MM.1S (cell line): ENCODE measurements at regions not wholly inside any gene's neighbourhood (a gene's known extent, or its start where the extent isn't known, plus 50 kb on each side); places are given as distances from the start of the nearest gene placed in this dataset.

Experiments used
- DNase-seq: peaks from one replicate; pipeline ENCODE4 v3.0.0-alpha.2; 2015
- H2AFZ ChIP-seq: fragments of 300-600 bp; sonication (generic); 2 replicates; pipeline ENCODE4 v1.6.0; 2016; ENCODE audit warnings: antibody characterized with exemption, low read length
- H3F3A ChIP-seq: fragments of 300-600 bp; sonication (generic); 2 replicates; pipeline ENCODE4 v1.6.1; 2016; ENCODE audit warnings: mild to moderate bottlenecking, antibody characterized with exemption, low read length, moderate library complexity, mixed read lengths; ENCODE audit not compliant: insufficient read depth
- H3K27ac ChIP-seq: fragments of 300-600 bp; sonication (generic); 2 replicates; pipeline ENCODE4 v1.5.1; 2016; ENCODE audit warnings: mild to moderate bottlenecking, low read length
- H3K27me3 ChIP-seq: fragments of 300-600 bp; sonication (generic); replicated peaks from 2 replicates; pipeline ENCODE4 v1.6.0; 2016; ENCODE audit warnings: low read length; ENCODE audit not compliant: insufficient read depth
- H3K36me3 ChIP-seq: fragments of 300-600 bp; sonication (generic); replicated peaks from 2 replicates; pipeline ENCODE4 v1.6.1; 2016; ENCODE audit warnings: mild to moderate bottlenecking, low read length, mixed read lengths; ENCODE audit not compliant: insufficient read depth
- H3K4me1 ChIP-seq: fragments of 300-600 bp; sonication (generic); 2 replicates; pipeline ENCODE4 v1.6.1; 2016; ENCODE audit warnings: low read length, mixed read lengths
- H3K4me2 ChIP-seq: fragments of 300-600 bp; sonication (generic); 2 replicates; pipeline ENCODE4 v1.6.0; 2016; ENCODE audit warnings: low read depth, low read length
- H3K4me3 ChIP-seq: fragments of 300-600 bp; sonication (generic); 2 replicates; pipeline ENCODE4 v1.5.1; 2016; ENCODE audit warnings: low read length, mixed read lengths
- H3K79me2 ChIP-seq: fragments of 300-600 bp; sonication (generic); 2 replicates; pipeline ENCODE4 v1.6.1; 2016; ENCODE audit warnings: mixed run types, low read length, mixed read lengths
- H3K9ac ChIP-seq: fragments of 300-600 bp; sonication (generic); 2 replicates; pipeline ENCODE4 v1.6.1; 2016; ENCODE audit warnings: low read length, mixed read lengths
- H3K9me2 ChIP-seq: fragments of 300-600 bp; sonication (generic); replicated peaks from 2 replicates; pipeline ENCODE4 v1.6.1; 2016; ENCODE audit warnings: mild to moderate bottlenecking, low read length, mixed read lengths; ENCODE audit not compliant: insufficient read depth
- H3K9me3 ChIP-seq: fragments of 300-600 bp; sonication (generic); replicated peaks from 2 replicates; pipeline ENCODE4 v1.6.1; 2016; ENCODE audit warnings: mild to moderate bottlenecking, low read length, mixed read lengths; ENCODE audit not compliant: insufficient read depth
- H4K20me1 ChIP-seq: fragments of 300-600 bp; sonication (generic); 2 replicates; pipeline ENCODE4 v1.6.1; 2016; ENCODE audit warnings: mild to moderate bottlenecking, low read length, moderate library complexity, mixed read lengths; ENCODE audit not compliant: insufficient read depth
- EZH2 ChIP-seq: fragments of 300-600 bp; sonication (generic); optimal IDR thresholded peaks from 2 replicates; pipeline ENCODE3; 2017; ENCODE audit warnings: low read depth, mild to moderate bottlenecking, antibody characterized with exemption, low read length, mixed read lengths
- EZH2phosphoT487 ChIP-seq: fragments of 300-600 bp; sonication (generic); IDR thresholded peaks from 2 replicates; pipeline ENCODE4 v1.6.1; 2018; ENCODE audit warnings: antibody characterized with exemption, low read length
- TF ChIP-seq, protein P1 (sequence below): fragments of 300-600 bp; sonication (generic); IDR thresholded peaks from 2 replicates; pipeline ENCODE4 v1.5.1; 2016; ENCODE audit warnings: antibody characterized with exemption, low read length, mixed read lengths

DNA sequence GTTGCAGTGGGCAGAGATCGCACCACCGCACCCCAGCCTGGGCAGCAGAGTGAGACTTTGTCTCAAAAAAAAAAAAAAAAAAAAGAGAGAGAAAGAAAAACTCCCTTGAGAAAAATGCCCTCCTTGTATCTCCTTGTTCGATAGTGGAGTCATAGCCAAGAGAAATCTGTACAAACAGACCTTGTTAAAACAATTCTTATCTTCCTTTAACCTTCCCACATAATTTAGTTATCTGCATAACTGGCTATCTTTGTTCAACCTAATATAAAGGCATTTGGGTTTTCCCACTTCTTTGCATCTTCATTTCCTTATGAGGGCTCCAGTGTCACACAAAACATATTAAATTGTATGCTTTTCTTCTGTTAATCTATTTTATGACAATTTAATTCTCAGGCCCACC, 65.1 kb upstream of the ATP11B start:
- Histone ChIP-seq H2AFZ (no peak overlapping the region), H3K9me3 (no peaks in the 10 kb centered on the region), H3K9me2 (no peaks in the 10 kb centered on the region), H3K4me1 (peaks cover 16% of the 10 kb centered on the region), H3K27ac (no peak overlapping the region), H3K9ac (no peak overlapping the region), H3K4me3 (no peak overlapping the region), H4K20me1 (no peaks in the 10 kb centered on the region), H3K4me2 (no peak overlapping the region), H3K79me2 (no peaks in the 10 kb centered on the region), H3F3A (peaks cover 19% of the 10 kb centered on the region), H3K36me3 (no peaks in the 10 kb centered on the region), H3K27me3 (no peaks in the 10 kb centered on the region)
- no peak for DNase-seq
- TF ChIP-seq, protein P1, sequence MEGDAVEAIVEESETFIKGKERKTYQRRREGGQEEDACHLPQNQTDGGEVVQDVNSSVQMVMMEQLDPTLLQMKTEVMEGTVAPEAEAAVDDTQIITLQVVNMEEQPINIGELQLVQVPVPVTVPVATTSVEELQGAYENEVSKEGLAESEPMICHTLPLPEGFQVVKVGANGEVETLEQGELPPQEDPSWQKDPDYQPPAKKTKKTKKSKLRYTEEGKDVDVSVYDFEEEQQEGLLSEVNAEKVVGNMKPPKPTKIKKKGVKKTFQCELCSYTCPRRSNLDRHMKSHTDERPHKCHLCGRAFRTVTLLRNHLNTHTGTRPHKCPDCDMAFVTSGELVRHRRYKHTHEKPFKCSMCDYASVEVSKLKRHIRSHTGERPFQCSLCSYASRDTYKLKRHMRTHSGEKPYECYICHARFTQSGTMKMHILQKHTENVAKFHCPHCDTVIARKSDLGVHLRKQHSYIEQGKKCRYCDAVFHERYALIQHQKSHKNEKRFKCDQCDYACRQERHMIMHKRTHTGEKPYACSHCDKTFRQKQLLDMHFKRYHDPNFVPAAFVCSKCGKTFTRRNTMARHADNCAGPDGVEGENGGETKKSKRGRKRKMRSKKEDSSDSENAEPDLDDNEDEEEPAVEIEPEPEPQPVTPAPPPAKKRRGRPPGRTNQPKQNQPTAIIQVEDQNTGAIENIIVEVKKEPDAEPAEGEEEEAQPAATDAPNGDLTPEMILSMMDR: no peak
- TF ChIP-seq EZH2phosphoT487 (no peak), EZH2 (no peak)

DNA sequence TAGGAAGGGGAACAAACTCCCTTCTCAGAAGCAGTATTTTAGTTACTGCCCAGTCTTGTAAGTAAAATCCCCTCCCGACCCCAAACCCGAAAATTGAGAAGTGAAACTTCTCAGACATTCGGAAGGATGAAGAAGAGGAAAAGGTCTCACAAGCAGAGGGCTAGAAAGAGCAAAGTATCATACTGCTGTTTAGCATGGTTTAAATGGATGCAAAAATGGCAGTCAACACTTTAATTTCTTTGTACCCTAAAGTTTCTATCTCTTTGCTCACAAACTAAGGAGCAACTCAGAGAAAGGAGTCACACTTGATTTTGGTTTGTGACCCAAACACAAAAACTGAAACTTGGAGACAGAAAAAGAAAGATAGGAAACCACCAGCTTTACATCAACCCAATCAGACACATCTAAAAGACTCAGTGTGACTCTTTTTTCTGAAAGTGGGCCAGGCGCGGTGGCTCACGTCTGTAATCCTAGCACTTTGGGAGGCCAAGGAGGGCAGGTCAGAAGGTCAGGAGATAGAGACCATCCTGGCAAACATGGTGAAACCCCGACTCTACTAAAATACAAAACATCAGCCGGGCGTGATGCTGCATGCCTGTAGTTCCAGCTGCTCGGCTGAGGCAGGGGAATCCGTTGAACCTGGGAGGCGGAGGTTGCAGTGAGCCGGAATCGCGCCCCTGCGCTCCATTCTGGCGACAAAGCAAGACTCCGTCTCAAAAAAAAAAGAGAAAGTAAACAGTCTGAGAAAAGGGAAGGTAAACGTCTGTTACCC, 63.2 kb upstream of the ATP11B start:
- Histone ChIP-seq H3K79me2 (no peaks in the 10 kb centered on the region), H3K36me3 (no peaks in the 10 kb centered on the region), H3K4me1 (peaks cover 16% of the 10 kb centered on the region), H3K4me3 (peak overlapping the region; percentile 61), H3K27ac (peak overlapping the region; percentile 53; the same call in 1 of the 2 replicates), H3F3A (peaks cover 19% of the 10 kb centered on the region), H3K9me3 (no peaks in the 10 kb centered on the region), H3K9me2 (no peaks in the 10 kb centered on the region), H3K27me3 (no peaks in the 10 kb centered on the region), H3K9ac (peak overlapping the region; percentile 22; the same call in 1 of the 2 replicates), H3K4me2 (peak overlapping the region; percentile 86), H2AFZ (peak overlapping the region; percentile 59), H4K20me1 (no peaks in the 10 kb centered on the region)
- DNase-seq: peak; percentile 79
- no peak for TF ChIP-seq EZH2
- no peak for TF ChIP-seq EZH2phosphoT487

DNA sequence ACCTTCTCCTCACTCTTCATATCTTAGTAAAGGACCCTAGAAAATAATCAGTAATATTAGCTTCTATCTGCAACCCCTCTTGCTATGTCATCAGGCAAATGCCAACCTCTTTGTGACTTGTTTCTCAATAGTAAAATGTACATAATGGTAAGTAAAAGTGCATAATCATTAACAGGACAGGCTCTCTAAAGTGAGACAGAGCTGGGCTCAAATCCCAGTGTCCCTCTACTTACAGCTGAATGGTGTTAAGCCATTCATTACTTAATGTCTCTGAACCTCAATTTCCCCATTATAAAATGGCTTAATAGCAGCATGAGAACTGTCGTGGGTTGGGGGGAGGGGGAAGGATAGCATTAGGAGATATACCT, 62.6 kb upstream of the ATP11B start:
- Histone ChIP-seq H3K9me3 (no peaks in the 10 kb centered on the region), H3F3A (peaks cover 19% of the 10 kb centered on the region), H4K20me1 (no peaks in the 10 kb centered on the region), H3K36me3 (no peaks in the 10 kb centered on the region), H3K27me3 (no peaks in the 10 kb centered on the region), H3K4me2 (peak overlapping the region; percentile 86), H3K4me1 (peaks cover 16% of the 10 kb centered on the region), H3K79me2 (no peaks in the 10 kb centered on the region), H3K9me2 (no peaks in the 10 kb centered on the region), H3K9ac (peak overlapping the region; percentile 22; the same call in 1 of the 2 replicates), H2AFZ (peak overlapping the region; percentile 59), H3K4me3 (peak overlapping the region; percentile 61), H3K27ac (peak overlapping the region; percentile 53; the same call in 1 of the 2 replicates)
- TF ChIP-seq EZH2 (no peak), EZH2phosphoT487 (no peak)
- TF ChIP-seq, protein P1: no peak
- no peak for DNase-seq

DNA sequence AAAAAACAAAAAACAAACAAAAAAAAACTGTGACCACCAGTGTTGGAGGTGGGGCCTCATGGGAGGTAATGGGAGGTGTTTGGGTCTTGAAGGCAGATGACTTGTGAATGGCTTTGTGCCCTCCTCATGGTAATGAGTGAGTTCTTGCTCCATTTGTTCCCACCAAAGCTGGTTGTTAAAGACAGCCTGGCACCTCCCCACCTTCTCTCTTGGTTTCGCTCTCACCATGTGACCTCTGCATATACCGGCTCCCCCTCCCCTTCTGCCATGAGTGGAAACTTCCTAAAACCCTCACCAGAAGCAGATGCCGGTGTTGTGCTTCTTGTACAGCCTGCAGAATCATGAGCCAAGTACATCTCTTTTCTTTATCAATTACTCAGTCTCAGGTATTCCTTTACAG, 61.5 kb upstream of the ATP11B start:
- Histone ChIP-seq H3K9ac (no peak overlapping the region), H3F3A (peaks cover 19% of the 10 kb centered on the region), H3K9me2 (no peaks in the 10 kb centered on the region), H2AFZ (no peak overlapping the region), H4K20me1 (no peaks in the 10 kb centered on the region), H3K27me3 (no peaks in the 10 kb centered on the region), H3K27ac (no peak overlapping the region), H3K79me2 (no peaks in the 10 kb centered on the region), H3K4me1 (peaks cover 16% of the 10 kb centered on the region), H3K9me3 (no peaks in the 10 kb centered on the region), H3K4me2 (no peak overlapping the region), H3K36me3 (no peaks in the 10 kb centered on the region), H3K4me3 (no peak overlapping the region)
- no peak for DNase-seq
- TF ChIP-seq, protein P1: no peak
- TF ChIP-seq EZH2phosphoT487 (no peak), EZH2 (no peak)
